Mesenchymal stem cell (in vitro differentiated cells and primary cell): ENCODE measurements at regions not wholly inside any gene's neighbourhood (a gene's known extent, or its start where the extent isn't known, plus 50 kb on each side); places are given as distances from the start of the nearest gene placed in this dataset.

Source experiments
- DNase-seq: peaks from one replicate; pipeline ENCODE4 v3.0.0-alpha.2; 2013
- H2AFZ ChIP-seq: one replicate; pipeline ENCODE4 v1.6.1; 2013; ENCODE audit warnings: low read depth, mild to moderate bottlenecking, control low read depth, inconsistent platforms, low read length, moderate library complexity
- H2AK5ac ChIP-seq: 2 replicates; pipeline ENCODE4 v1.6.1; 2013; ENCODE audit warnings: low read length, moderate library complexity, mild to moderate bottlenecking, inconsistent platforms; ENCODE audit not compliant: severe bottlenecking
- H2BK120ac ChIP-seq: one replicate; pipeline ENCODE4 v1.6.1; 2013; ENCODE audit warnings: low read depth, mild to moderate bottlenecking, inconsistent platforms, low read length, moderate library complexity
- H2BK12ac ChIP-seq, 2 experiments: one replicate each; pipeline ENCODE4 v1.6.1; 2013; ENCODE audit warnings: inconsistent platforms in 2 of 2, low read length in 2 of 2, mild to moderate bottlenecking in 2 of 2, moderate library complexity in 2 of 2, control low read depth in 1 of 2
- H2BK15ac ChIP-seq: one replicate; pipeline ENCODE4 v1.6.1; 2013; ENCODE audit warnings: mild to moderate bottlenecking, low read depth, inconsistent platforms; ENCODE audit not compliant: poor library complexity, severe bottlenecking
- H2BK5ac ChIP-seq: 2 replicates; pipeline ENCODE4 v1.6.1; 2013; ENCODE audit warnings: low read depth, mild to moderate bottlenecking, low read length, control low read depth, inconsistent platforms; ENCODE audit not compliant: poor library complexity, severe bottlenecking
- H3K14ac ChIP-seq, 2 experiments: one replicate each; pipeline ENCODE4 v1.6.1; 2013; ENCODE audit warnings: inconsistent platforms in 2 of 2, low read length in 2 of 2, control low read depth in 1 of 2, mild to moderate bottlenecking in 1 of 2, moderate library complexity in 1 of 2
- H3K18ac ChIP-seq, 2 experiments: one replicate each; pipeline ENCODE4 v1.6.1; 2013; ENCODE audit warnings: inconsistent platforms in 2 of 2, low read length in 2 of 2, control low read depth in 1 of 2, low read depth in 1 of 2, mild to moderate bottlenecking in 1 of 2
- H3K23ac ChIP-seq, 2 experiments: one replicate each; pipeline ENCODE4 v1.6.1; 2013; ENCODE audit warnings: inconsistent platforms in 2 of 2, low read length in 2 of 2, mild to moderate bottlenecking in 2 of 2, moderate library complexity in 2 of 2, control low read depth in 1 of 2
- H3K27ac ChIP-seq: 2 replicates; pipeline ENCODE4 v1.5.1; 2013; ENCODE audit warnings: mild to moderate bottlenecking, moderate library complexity, low read length, control low read depth, inconsistent platforms; ENCODE audit not compliant: poor library complexity, severe bottlenecking
- H3K27me3 ChIP-seq, 2 experiments: 2 replicates each; pipeline versions ENCODE4 v1.6.1 to v1.7.0; 2013; ENCODE audit warnings: low read length in 2 of 2, mild to moderate bottlenecking in 2 of 2, moderate library complexity in 2 of 2, control low read depth in 1 of 2, inconsistent platforms in 1 of 2; ENCODE audit not compliant: control insufficient read depth in 1 of 2, insufficient read depth in 1 of 2
- H3K36me3 ChIP-seq, 2 experiments: 2 replicates each; pipeline versions ENCODE4 v1.6.1 to v1.7.0; 2013; ENCODE audit warnings: low read length in 2 of 2, control low read depth in 1 of 2, inconsistent platforms in 1 of 2, low read depth in 1 of 2, mild to moderate bottlenecking in 1 of 2; ENCODE audit not compliant: insufficient read depth in 2 of 2, control insufficient read depth in 1 of 2
- H3K4ac ChIP-seq, 2 experiments: one replicate each; pipeline ENCODE4 v1.6.1; 2013; ENCODE audit warnings: inconsistent platforms in 2 of 2, low read length in 2 of 2, mild to moderate bottlenecking in 2 of 2, moderate library complexity in 2 of 2, control low read depth in 1 of 2, low read depth in 1 of 2
- H3K4me1 ChIP-seq: 2 replicates; pipeline ENCODE4 v1.6.1; 2013; ENCODE audit warnings: low read depth, low read length, control low read depth; ENCODE audit not compliant: control insufficient read depth, insufficient read depth
- H3K4me2 ChIP-seq: 2 replicates; pipeline ENCODE4 v1.6.1; 2013; ENCODE audit warnings: low read length, mild to moderate bottlenecking, inconsistent platforms; ENCODE audit not compliant: poor library complexity, severe bottlenecking
- H3K4me3 ChIP-seq, 2 experiments: 2 replicates each; pipeline versions ENCODE4 v1.5.1 to v1.7.0; 2013; ENCODE audit warnings: low read length in 2 of 2, mild to moderate bottlenecking in 2 of 2, control low read depth in 1 of 2, low read depth in 1 of 2; ENCODE audit not compliant: insufficient read depth in 1 of 2
- H3K79me1 ChIP-seq: replicated peaks from 2 replicates; pipeline ENCODE4 v1.6.1; 2013; ENCODE audit warnings: mild to moderate bottlenecking, control low read depth, low read length, inconsistent platforms; ENCODE audit not compliant: poor library complexity, severe bottlenecking
- H3K9ac ChIP-seq: 2 replicates; pipeline ENCODE4 v1.7.0; 2013; ENCODE audit warnings: mild to moderate bottlenecking, low read length, moderate library complexity
- H3K9me3 ChIP-seq: 2 replicates; pipeline ENCODE4 v1.7.0; 2013; ENCODE audit warnings: mild to moderate bottlenecking, low read length; ENCODE audit not compliant: control insufficient read depth
- H4K8ac ChIP-seq: one replicate; pipeline ENCODE4 v1.6.1; 2013; ENCODE audit warnings: inconsistent platforms, mild to moderate bottlenecking, low read length, moderate library complexity
- H4K91ac ChIP-seq: one replicate; pipeline ENCODE4 v1.6.1; 2013; ENCODE audit warnings: mild to moderate bottlenecking, low read length, inconsistent platforms
- WGBS: methylation state at CpG from one replicate; pipeline ENCODE4 v1.1.7; 2013; ENCODE audit warnings: mixed read lengths; 5-methylcytosine and 5-hydroxymethylcytosine counted together

DNA sequence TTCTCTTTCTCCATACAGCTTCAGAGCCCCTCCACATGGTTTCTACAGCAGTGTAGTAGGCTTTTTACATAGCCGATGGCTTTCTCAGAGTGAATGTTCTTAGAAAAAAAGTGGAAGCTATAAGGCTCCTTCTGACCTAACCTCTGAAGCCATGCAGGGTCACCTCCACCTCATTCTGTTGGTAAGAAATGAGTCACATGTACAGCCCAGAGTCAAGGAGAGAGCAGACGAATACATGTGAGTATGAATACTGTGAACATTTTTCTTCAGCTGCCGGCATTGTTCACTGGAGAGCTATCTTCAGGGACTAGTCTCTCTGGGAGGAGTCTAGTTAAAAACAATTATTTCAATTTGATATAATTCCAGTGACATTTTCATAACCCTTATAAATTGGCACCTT is 68.2 kb upstream of the THRB start:
- no peak for DNase-seq
- Histone ChIP-seq H3K18ac (no peak overlapping the region), H3K4me2 (no peak overlapping the region), H3K36me3 (no peaks in the 10 kb centered on the region), H2BK12ac (no peak overlapping the region), H4K8ac (no peak overlapping the region), H3K4me1 (no peaks in the 10 kb centered on the region), H2BK5ac (no peak overlapping the region), H3K9me3 (peaks cover 12% of the 10 kb centered on the region), H3K4ac (no peak overlapping the region), H4K91ac (no peak overlapping the region), H3K27me3 (no peaks in the 10 kb centered on the region), H3K14ac (no peak overlapping the region), H2BK15ac (no peak overlapping the region), H3K4me3 (no peak overlapping the region), H2AFZ (no peak overlapping the region), H2AK5ac (no peak overlapping the region), H3K9ac (no peak overlapping the region), H3K23ac (no peak overlapping the region), H3K79me1 (no peaks in the 10 kb centered on the region), H2BK120ac (no peak overlapping the region), H3K27ac (no peak overlapping the region)
- 100% methylated on average over 1 of the region's 3 CpGs for WGBS

DNA sequence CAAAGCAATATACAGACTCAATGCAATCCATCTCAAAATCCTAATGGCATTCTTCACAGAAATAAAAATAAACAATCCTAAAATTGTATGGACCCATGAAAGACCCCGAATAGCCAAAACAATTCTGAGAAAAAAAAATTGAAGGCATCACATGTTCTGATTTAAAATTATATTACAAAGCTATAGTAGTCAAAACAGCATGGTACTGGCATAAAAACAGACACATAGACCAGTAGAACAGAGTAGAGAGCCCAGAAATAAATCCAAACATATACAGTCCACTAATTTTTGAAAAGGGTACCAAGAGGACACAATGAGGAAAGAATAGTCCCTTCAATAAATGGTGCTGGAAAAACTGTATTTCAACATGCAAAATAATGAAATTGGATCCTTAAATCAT is 70.4 kb upstream of the THRB start:
- no peak for DNase-seq
- Histone ChIP-seq H3K4me3 (no peak overlapping the region), H3K23ac (no peak overlapping the region), H2BK120ac (no peak overlapping the region), H2AK5ac (no peak overlapping the region), H3K4me2 (no peak overlapping the region), H2BK15ac (no peak overlapping the region), H3K79me1 (no peaks in the 10 kb centered on the region), H3K14ac (no peak overlapping the region), H2BK12ac (no peak overlapping the region), H3K27ac (no peak overlapping the region), H4K8ac (no peak overlapping the region), H3K4ac (no peak overlapping the region), H4K91ac (no peak overlapping the region), H3K9me3 (peaks cover 12% of the 10 kb centered on the region), H3K4me1 (no peaks in the 10 kb centered on the region), H3K9ac (no peak overlapping the region), H2AFZ (no peak overlapping the region), H3K18ac (no peak overlapping the region), H3K36me3 (no peaks in the 10 kb centered on the region), H3K27me3 (no peaks in the 10 kb centered on the region), H2BK5ac (no peak overlapping the region)
- no CpG with 5 or more reads among the region's 1 CpG for WGBS

DNA sequence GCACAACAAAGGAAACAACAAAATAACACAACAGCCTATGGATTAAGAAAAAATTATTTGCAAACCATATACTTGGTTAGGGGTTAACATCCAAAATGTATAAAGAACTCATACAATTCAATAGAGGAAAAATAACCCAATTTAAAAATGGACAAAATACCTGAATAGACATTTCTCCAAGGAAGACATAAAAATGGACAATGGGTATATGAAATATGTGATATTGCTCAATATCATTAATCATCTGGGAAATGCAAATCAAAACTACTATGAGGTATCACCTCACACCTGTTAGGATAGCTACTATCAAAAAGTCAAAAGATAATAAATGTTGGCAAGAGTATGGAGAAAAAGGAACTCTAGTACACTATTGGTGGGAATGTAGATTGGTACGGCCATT is 71.0 kb upstream of the THRB start:
- no peak overlapping the region for H2BK15ac ChIP-seq
- no peaks in the 10 kb centered on the region for H3K27me3 ChIP-seq
- H3K9me3 ChIP-seq: peaks cover 12% of the 10 kb centered on the region
- no peak overlapping the region for H4K91ac ChIP-seq
- H3K4ac ChIP-seq: no peak overlapping the region
- no peak overlapping the region for H3K4me3 ChIP-seq
- no peaks in the 10 kb centered on the region for H3K36me3 ChIP-seq
- H3K4me2 ChIP-seq: no peak overlapping the region
- no peak overlapping the region for H4K8ac ChIP-seq
- H2BK120ac ChIP-seq: no peak overlapping the region
- no peak overlapping the region for H2AK5ac ChIP-seq
- H3K4me1 ChIP-seq: no peaks in the 10 kb centered on the region
- no peak for DNase-seq
- WGBS: no CpG with 5 or more reads among the region's 1 CpG
- H3K9ac ChIP-seq: no peak overlapping the region
- H3K14ac ChIP-seq: no peak overlapping the region
- no peak overlapping the region for H3K27ac ChIP-seq
- H3K23ac ChIP-seq: no peak overlapping the region
- H2BK5ac ChIP-seq: no peak overlapping the region
- H2BK12ac ChIP-seq: no peak overlapping the region
- no peak overlapping the region for H3K18ac ChIP-seq
- H2AFZ ChIP-seq: no peak overlapping the region
- H3K79me1 ChIP-seq: no peaks in the 10 kb centered on the region

DNA sequence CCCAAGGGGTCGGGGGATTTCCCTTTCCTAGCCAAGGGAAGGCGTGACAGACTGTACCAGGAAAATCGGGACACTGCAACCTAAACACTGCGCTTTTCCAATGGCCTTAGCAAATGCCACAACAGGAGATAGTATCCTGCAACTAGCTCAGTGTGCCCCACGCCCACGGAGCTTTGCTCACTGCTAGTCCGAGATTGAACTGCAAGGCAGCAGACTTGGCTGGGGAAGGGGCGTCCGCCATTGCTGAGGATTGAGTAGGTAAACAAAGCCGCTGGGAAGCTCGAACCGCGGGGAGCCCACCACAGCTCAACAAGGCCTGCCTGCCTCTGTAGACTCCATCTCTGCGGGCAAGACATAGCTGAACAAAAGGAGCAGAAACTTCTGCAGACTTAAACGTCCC is 72.3 kb upstream of the THRB start:
- no peak overlapping the region for H2BK5ac ChIP-seq
- H3K9ac ChIP-seq: no peak overlapping the region
- no peak overlapping the region for H2AK5ac ChIP-seq
- H3K36me3 ChIP-seq: no peaks in the 10 kb centered on the region
- no peak overlapping the region for H4K91ac ChIP-seq
- no peak for DNase-seq
- H3K23ac ChIP-seq: no peak overlapping the region
- H3K14ac ChIP-seq: no peak overlapping the region
- peaks cover 12% of the 10 kb centered on the region for H3K9me3 ChIP-seq
- no peak overlapping the region for H4K8ac ChIP-seq
- no peak overlapping the region for H2BK120ac ChIP-seq
- H3K27ac ChIP-seq: no peak overlapping the region
- H3K4ac ChIP-seq: no peak overlapping the region
- no peak overlapping the region for H2BK15ac ChIP-seq
- H3K4me2 ChIP-seq: no peak overlapping the region
- H2AFZ ChIP-seq: no peak overlapping the region
- H3K79me1 ChIP-seq: no peaks in the 10 kb centered on the region
- H3K4me3 ChIP-seq: no peak overlapping the region
- H2BK12ac ChIP-seq: no peak overlapping the region
- H3K27me3 ChIP-seq: no peaks in the 10 kb centered on the region
- no peaks in the 10 kb centered on the region for H3K4me1 ChIP-seq
- WGBS: 93% methylated on average over 15 of the region's 15 CpGs
- no peak overlapping the region for H3K18ac ChIP-seq
